HepG2 (cell line): ENCODE measurements at regions not wholly inside any gene's neighbourhood (a gene's known extent, or its start where the extent isn't known, plus 50 kb on each side); places are given as distances from the start of the nearest gene placed in this dataset.

ENCODE experiments used
- ESRRA ChIP-seq: sonication (generic); formaldehyde crosslinking; IDR thresholded peaks from 2 replicates; pipeline ENCODE4 v1.5.1; 2020; ENCODE audit warnings: mild to moderate bottlenecking, low read depth, missing genetic modification reagents
- FOXM1 ChIP-seq: sonication (generic); formaldehyde crosslinking; IDR thresholded peaks from 2 replicates; pipeline ENCODE4 v1.5.0; 2020; ENCODE audit warnings: missing genetic modification reagents
- GTF2F1 ChIP-seq: fragments of 150-350 bp; IDR thresholded peaks from 2 replicates; pipeline ENCODE4 v1.6.1; 2014; ENCODE audit warnings: low read length
- LCORL ChIP-seq, 2 experiments: fragments of 450-650 bp in 1 of 2; sonication (generic) in 1 of 2; formaldehyde crosslinking in 1 of 2; IDR thresholded peaks; 2 replicates each; pipeline versions ENCODE4 v1.5.0 to v1.6.1; 2017 to 2020; ENCODE audit warnings: antibody characterized with exemption in 1 of 2, missing genetic modification reagents in 1 of 2
- RFXANK ChIP-seq: IDR thresholded peaks from 2 replicates; pipeline ENCODE4 v1.6.1; 2016
- RNF2 ChIP-seq: fragments of 450-650 bp; conservative IDR thresholded peaks from 2 replicates; pipeline ENCODE4 v1.6.1; 2016; ENCODE audit warnings: low read depth
- THYN1 ChIP-seq: sonication (generic); formaldehyde crosslinking; IDR thresholded peaks from 2 replicates; pipeline ENCODE4 v1.8.1; 2023; ENCODE audit warnings: low read depth, mild to moderate bottlenecking, moderate library complexity, missing genetic modification reagents, borderline replicate concordance
- YY1 ChIP-seq: IDR thresholded peaks from 2 replicates; pipeline ENCODE4 v1.6.1; 2011; ENCODE audit warnings: low read length, low read depth, moderate library complexity, mild to moderate bottlenecking; ENCODE audit not compliant: insufficient read depth, insufficient replicate concordance
- ZBTB42 ChIP-seq: sonication (generic); formaldehyde crosslinking; IDR thresholded peaks from 2 replicates; pipeline ENCODE4 v1.5.0; 2020; ENCODE audit warnings: mild to moderate bottlenecking, missing genetic modification reagents
- ZFX ChIP-seq: sonication (generic); formaldehyde crosslinking; IDR thresholded peaks from 2 replicates; pipeline ENCODE4 v1.4.0; 2020; ENCODE audit warnings: mild to moderate bottlenecking, low read depth, missing genetic modification reagents, moderate library complexity
- ZNF143 ChIP-seq: sonication (generic); formaldehyde crosslinking; IDR thresholded peaks from 2 replicates; pipeline ENCODE4 v1.4.0; 2020; ENCODE audit warnings: missing genetic modification reagents
- ZNF572 ChIP-seq: sonication (generic); formaldehyde crosslinking; IDR thresholded peaks from 2 replicates; pipeline ENCODE4 v1.5.1; 2020; ENCODE audit warnings: mild to moderate bottlenecking, missing genetic modification reagents
- ZNF615 ChIP-seq: sonication (generic); formaldehyde crosslinking; IDR thresholded peaks from 2 replicates; pipeline ENCODE4 v1.5.0; 2020; ENCODE audit warnings: mild to moderate bottlenecking, missing genetic modification reagents, borderline replicate concordance
- ZNF629 ChIP-seq: sonication (generic); formaldehyde crosslinking; conservative IDR thresholded peaks from 2 replicates; pipeline ENCODE4 v1.5.0; 2020; ENCODE audit warnings: missing genetic modification reagents
- ZNF788 ChIP-seq: sonication (generic); formaldehyde crosslinking; IDR thresholded peaks from 2 replicates; pipeline ENCODE4 v1.5.0; 2020; ENCODE audit warnings: mild to moderate bottlenecking, missing genetic modification reagents, borderline replicate concordance
- ZSCAN21 ChIP-seq: sonication (generic); formaldehyde crosslinking; IDR thresholded peaks from 2 replicates; pipeline ENCODE4 v1.8.0; 2022; ENCODE audit warnings: mild to moderate bottlenecking, missing genetic modification reagents, moderate library complexity, borderline replicate concordance
- TF ChIP-seq, protein P1 (sequence below): sonication (generic); formaldehyde crosslinking; IDR thresholded peaks from 2 replicates; pipeline ENCODE4 v1.4.0; 2020; ENCODE audit warnings: missing genetic modification reagents
- TF ChIP-seq, protein P2 (sequence below): sonication (generic); formaldehyde crosslinking; IDR thresholded peaks from 2 replicates; pipeline ENCODE4 v1.8.1; 2023; ENCODE audit warnings: mild to moderate bottlenecking, moderate library complexity, missing genetic modification reagents
- TF ChIP-seq, protein P3 (sequence below): IDR thresholded peaks from 2 replicates; pipeline ENCODE4 v1.6.1; 2016; ENCODE audit warnings: low read depth, borderline replicate concordance
- TF ChIP-seq, protein P4 (sequence below): IDR thresholded peaks from 2 replicates; pipeline ENCODE4 v1.6.1; 2016; ENCODE audit warnings: missing genetic modification reagents, missing compliant biosample characterization

DNA sequence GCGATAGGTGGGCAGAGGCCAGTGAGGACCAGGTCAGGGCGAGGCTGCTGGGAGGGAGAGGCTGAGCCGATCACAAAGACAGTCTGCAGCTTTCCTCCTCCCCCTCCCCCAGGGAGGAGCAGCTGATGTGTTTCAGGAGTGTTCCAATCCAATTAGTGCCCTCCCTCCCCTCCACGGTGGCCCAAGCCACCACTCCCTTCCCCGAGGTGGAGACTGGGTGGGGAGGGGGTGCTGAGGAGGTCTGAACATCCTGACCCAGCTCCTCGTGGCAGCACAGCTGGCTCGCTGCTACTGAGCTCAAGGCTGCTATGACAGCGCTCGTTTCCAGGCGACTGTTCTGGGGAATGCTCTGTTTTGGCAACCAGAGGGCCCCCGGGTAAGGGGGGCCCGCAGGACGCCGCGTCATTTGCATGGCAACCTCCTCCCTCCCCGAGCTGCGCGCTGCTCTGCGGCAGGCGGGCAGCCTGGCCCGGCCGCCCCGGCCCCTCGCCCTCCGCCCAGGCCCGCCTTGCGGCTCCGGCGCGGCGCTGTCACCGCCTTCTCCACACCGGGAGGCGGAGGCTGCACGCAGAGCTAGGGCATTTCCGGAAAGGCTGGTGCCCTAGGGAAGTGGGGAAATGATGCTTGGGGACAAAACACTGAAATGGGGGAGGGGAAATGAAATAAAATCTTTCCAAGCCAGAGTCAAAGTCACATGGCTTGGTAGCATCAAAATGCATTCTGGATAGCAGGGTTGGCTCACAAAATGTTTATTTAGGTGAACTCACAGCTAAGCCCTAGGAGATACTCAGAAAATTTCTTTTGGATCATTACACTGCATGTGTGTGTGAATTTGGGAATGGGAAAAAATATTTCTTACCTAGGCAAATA, 67.4 kb upstream of the PIM1 start (continued):
- TF ChIP-seq RNF2 (peak; percentile 62; the same call in 1 of the 2 replicates), ZBTB42 (CRISPR knock-in tag) (no peak), FOXM1 (CRISPR knock-in tag) (no peak), ZFX (CRISPR knock-in tag) (peak; percentile 83), ZNF572 (CRISPR knock-in tag) (no peak), RFXANK (no peak), LCORL (IDR thresholded peaks at IDR 0.05) (no peak), LCORL (CRISPR knock-in tag; IDR thresholded peaks at IDR 0.05) (peak; percentile 86), ZSCAN21 (CRISPR knock-in tag) (no peak), ZNF615 (no peak), ESRRA (CRISPR knock-in tag) (no peak; the same call in 1 of the 2 replicates), ZNF143 (CRISPR knock-in tag) (no peak), GTF2F1 (0 out of 2 replicates have a peak, but pooled peaks have one; percentile 12), ZNF788 (no peak), YY1 (no peak), ZNF629 (CRISPR knock-in tag) (0 out of 2 replicates have a peak, but pooled peaks have one; percentile 13), THYN1 (CRISPR knock-in tag) (no peak)
- TF ChIP-seq, protein P1, sequence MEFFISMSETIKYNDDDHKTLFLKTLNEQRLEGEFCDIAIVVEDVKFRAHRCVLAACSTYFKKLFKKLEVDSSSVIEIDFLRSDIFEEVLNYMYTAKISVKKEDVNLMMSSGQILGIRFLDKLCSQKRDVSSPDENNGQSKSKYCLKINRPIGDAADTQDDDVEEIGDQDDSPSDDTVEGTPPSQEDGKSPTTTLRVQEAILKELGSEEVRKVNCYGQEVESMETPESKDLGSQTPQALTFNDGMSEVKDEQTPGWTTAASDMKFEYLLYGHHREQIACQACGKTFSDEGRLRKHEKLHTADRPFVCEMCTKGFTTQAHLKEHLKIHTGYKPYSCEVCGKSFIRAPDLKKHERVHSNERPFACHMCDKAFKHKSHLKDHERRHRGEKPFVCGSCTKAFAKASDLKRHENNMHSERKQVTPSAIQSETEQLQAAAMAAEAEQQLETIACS (CRISPR knock-in tag): no peak
- TF ChIP-seq, protein P2, sequence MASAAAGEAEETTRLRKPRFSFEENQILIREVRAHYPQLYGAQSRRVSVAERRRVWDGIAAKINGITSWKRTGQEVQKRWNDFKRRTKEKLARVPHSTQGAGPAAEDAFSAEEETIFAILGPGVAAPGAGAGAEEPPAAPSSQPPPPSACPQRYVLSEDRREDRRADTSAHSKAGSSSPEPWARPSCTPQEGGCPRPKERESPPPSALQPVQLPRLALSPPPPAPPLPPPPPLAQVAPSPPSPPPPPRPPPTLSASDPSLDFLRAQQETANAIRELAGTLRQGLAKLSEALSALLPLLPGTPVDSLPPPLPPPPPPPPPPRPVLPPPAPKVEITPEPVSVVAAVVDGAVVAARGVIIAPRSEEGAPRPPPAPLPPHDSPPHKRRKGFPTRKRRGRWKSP (CRISPR knock-in tag): peak; percentile 4; the same call in 1 of the 2 replicates
- TF ChIP-seq, protein P3, sequence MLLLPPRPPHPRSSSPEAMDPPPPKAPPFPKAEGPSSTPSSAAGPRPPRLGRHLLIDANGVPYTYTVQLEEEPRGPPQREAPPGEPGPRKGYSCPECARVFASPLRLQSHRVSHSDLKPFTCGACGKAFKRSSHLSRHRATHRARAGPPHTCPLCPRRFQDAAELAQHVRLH (CRISPR knock-in tag): peak; percentile 73; the same call in 1 of the 2 replicates
- TF ChIP-seq, protein P4, sequence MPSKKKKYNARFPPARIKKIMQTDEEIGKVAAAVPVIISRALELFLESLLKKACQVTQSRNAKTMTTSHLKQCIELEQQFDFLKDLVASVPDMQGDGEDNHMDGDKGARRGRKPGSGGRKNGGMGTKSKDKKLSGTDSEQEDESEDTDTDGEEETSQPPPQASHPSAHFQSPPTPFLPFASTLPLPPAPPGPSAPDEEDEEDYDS (CRISPR knock-in tag): peak; percentile 72
